CD4-positive, alpha-beta memory T cell (primary cell): ENCODE measurements at regions not wholly inside any gene's neighbourhood (a gene's known extent, or its start where the extent isn't known, plus 50 kb on each side); places are given as distances from the start of the nearest gene placed in this dataset.

Experiments
- CTCF ChIA-PET: fragments of 350-600 bp; sonication (Branson Sonifier 250); formaldehyde crosslinking; loops from one replicate; lab custom pipeline; 2021; ENCODE audit warnings: inconsistent platforms; ENCODE audit not compliant: partially characterized antibody; lab: Charles Lee
- POLR2A ChIA-PET: fragments of 350-600 bp; sonication (Branson Sonifier 250); formaldehyde crosslinking; loops from one replicate; lab custom pipeline; 2021; ENCODE audit not compliant: partially characterized antibody; lab: Charles Lee
- DNase-seq, 5 donors: peaks; one replicate each; pipeline versions ENCODE4 v3.0.0 to v3.0.0-alpha.2; 2020 to 2022; ENCODE audit warnings: mixed read lengths in 1 of 5
- H3K27ac ChIP-seq: one replicate; pipeline ENCODE4 v1.7.0; 2013; ENCODE audit warnings: low read depth, low read length
- H3K27me3 ChIP-seq: 2 replicates; pipeline ENCODE4 v1.7.0; 2013; ENCODE audit warnings: mild to moderate bottlenecking, low read length, moderate library complexity; ENCODE audit not compliant: insufficient read depth
- H3K36me3 ChIP-seq: 2 replicates; pipeline ENCODE4 v1.7.0; 2013; ENCODE audit warnings: mild to moderate bottlenecking, low read length, moderate library complexity; ENCODE audit not compliant: insufficient read depth
- H3K4me1 ChIP-seq: 2 replicates; pipeline ENCODE4 v1.7.0; 2013; ENCODE audit warnings: mild to moderate bottlenecking, low read length, moderate library complexity; ENCODE audit not compliant: insufficient read depth
- H3K4me3 ChIP-seq, 2 donors: one replicate each; pipeline ENCODE4 v1.7.0; 2013; ENCODE audit warnings: low read length in 2 of 2, mild to moderate bottlenecking in 1 of 2
- H3K9me3 ChIP-seq, 2 donors: one replicate each; pipeline ENCODE4 v1.7.0; 2013; ENCODE audit warnings: low read length in 2 of 2, control low read depth in 1 of 2; ENCODE audit not compliant: control insufficient read depth in 1 of 2
- H3K27ac Mint-ChIP-seq, 7 donors: one replicate each; pipeline ENCODE4 v1.8.0; 2020 to 2021; ENCODE audit warnings: mixed read lengths in 7 of 7, mild to moderate bottlenecking in 6 of 7, inconsistent platforms in 3 of 7, moderate library complexity in 3 of 7
- H3K27me3 Mint-ChIP-seq, 2 donors: one replicate each; pipeline ENCODE4 v1.8.0; 2020 to 2021; ENCODE audit warnings: mixed read lengths in 2 of 2
- H3K36me3 Mint-ChIP-seq, 2 donors: one replicate each; pipeline ENCODE4 v1.8.0; 2020 to 2021; ENCODE audit warnings: mixed read lengths in 2 of 2, inconsistent platforms in 1 of 2, mild to moderate bottlenecking in 1 of 2
- H3K4me1 Mint-ChIP-seq, 4 donors: one replicate each; pipeline ENCODE4 v1.8.0; 2020 to 2021; ENCODE audit warnings: mixed read lengths in 4 of 4, mild to moderate bottlenecking in 1 of 4
- H3K4me3 Mint-ChIP-seq, 8 donors: one replicate each; pipeline ENCODE4 v1.8.0; 2020 to 2021; ENCODE audit warnings: mixed read lengths in 8 of 8, mild to moderate bottlenecking in 7 of 8, moderate library complexity in 6 of 8, inconsistent platforms in 3 of 8
- H3K9me3 Mint-ChIP-seq, 8 donors: one replicate each; pipeline ENCODE4 v1.8.0; 2020 to 2021; ENCODE audit warnings: mixed read lengths in 8 of 8, mild to moderate bottlenecking in 5 of 8, inconsistent platforms in 3 of 8, moderate library complexity in 1 of 8
- intact Hi-C: fragments of 100-400 bp; cut with micrococcal nuclease; formaldehyde crosslinking; loops from one replicate; pipeline ENCODE4 v1.15.1; 2023

DNA sequence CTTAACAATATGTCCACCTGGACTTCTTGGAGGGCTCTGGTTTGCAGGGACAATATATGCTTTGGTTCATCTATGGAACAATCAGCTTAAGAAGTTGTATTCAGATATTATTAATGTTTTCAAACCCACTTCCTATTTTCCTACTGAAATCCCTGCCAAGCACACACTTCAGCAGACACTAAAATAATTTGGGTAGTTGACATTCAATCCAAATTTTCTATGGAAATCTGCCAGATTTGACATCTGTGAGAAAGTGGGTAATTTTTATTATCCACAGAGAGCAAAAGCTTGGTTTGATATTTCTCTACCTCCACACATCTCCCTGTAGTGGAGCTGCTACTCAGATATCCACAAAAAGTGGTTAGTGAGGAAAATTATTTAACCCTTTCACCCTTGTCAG lies 378.8 kb upstream of the SOX5 start:
- peaks cover 0 to 7% (median 3%) of the 10 kb centered on the region in 8 donors for H3K9me3 Mint-ChIP-seq
- H3K9me3 ChIP-seq: no peaks in the 10 kb centered on the region
- H3K27me3 Mint-ChIP-seq: no peaks in the 10 kb centered on the region
- DNase-seq: no peak
- no peaks in the 10 kb centered on the region for H3K36me3 Mint-ChIP-seq
- no peak overlapping the region for H3K27ac ChIP-seq
- no peaks in the 10 kb centered on the region for H3K36me3 ChIP-seq
- no peak overlapping the region for H3K4me3 ChIP-seq
- no peak overlapping the region for H3K4me3 Mint-ChIP-seq
- ChIA-PET POLR2A (no interaction called here), CTCF (no interaction called here)
- H3K27ac Mint-ChIP-seq: no peak overlapping the region
- H3K4me1 ChIP-seq: no peaks in the 10 kb centered on the region
- H3K4me1 Mint-ChIP-seq: no peaks in the 10 kb centered on the region
- H3K27me3 ChIP-seq: no peaks in the 10 kb centered on the region
- intact Hi-C loops: no loop called here

DNA sequence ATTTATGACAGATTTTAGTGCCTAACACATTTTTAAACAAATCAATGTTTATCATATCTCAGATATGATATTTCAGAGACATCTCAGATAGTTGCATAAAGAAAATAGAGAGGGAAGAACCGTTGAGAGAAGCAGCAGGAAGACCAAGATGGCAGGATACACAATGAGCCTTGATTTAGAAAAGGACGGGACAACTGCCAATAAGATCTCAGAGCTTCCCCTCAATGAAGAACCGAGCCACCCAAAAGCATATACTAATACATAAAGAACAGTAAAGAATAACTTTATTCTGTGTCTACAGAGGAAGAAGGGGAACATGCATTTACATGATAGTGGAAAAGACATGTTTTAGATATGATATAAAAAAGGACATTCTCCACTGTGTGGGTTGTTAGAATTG lies 375.9 kb upstream of the SOX5 start:
- H3K27ac ChIP-seq: no peak overlapping the region
- no peak overlapping the region for H3K4me3 ChIP-seq
- H3K4me1 Mint-ChIP-seq: no peaks in the 10 kb centered on the region
- H3K4me3 Mint-ChIP-seq: no peak overlapping the region
- no peaks in the 10 kb centered on the region for H3K27me3 ChIP-seq
- no peaks in the 10 kb centered on the region for H3K27me3 Mint-ChIP-seq
- no peaks in the 10 kb centered on the region for H3K4me1 ChIP-seq
- H3K9me3 ChIP-seq: no peaks in the 10 kb centered on the region
- H3K9me3 Mint-ChIP-seq: peaks cover 0 to 7% (median 2%) of the 10 kb centered on the region in 8 donors
- H3K27ac Mint-ChIP-seq: no peak overlapping the region
- no peaks in the 10 kb centered on the region for H3K36me3 Mint-ChIP-seq
- ChIA-PET CTCF (no interaction called here), POLR2A (no interaction called here)
- no peaks in the 10 kb centered on the region for H3K36me3 ChIP-seq
- no peak for DNase-seq
- intact Hi-C loops: no loop called here

DNA sequence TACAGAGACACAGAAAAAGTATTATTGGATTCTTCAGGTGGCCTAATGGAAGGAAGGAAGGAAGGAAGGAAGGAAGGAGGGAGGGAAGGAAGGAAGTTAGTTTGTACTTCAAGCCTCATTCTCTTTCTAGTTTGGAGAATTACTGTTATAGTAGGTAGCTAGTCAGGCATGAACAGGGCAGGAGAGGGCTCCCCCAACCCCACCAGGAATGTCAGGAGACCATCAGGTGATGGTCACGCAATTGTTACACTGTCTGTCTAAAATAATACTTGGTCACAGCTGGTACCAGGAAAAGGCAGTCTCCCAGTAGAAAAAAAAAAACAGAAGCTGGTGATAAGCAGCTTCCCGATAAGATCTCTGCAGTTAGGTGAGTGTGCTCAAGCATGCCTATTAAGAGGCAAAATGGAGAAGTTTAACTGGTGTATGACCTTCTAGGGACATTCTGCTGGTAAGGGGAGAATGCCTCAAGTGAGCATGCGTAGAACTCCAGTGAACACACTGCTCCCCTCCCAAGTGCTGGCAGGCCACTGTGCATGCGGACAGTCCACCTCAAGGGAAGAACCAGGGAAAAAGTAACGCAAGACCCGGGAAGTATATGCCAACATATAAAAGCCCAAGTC lies 358.4 kb upstream of the SOX5 start:
- Histone ChIP-seq H3K4me1 (no peaks in the 10 kb centered on the region), H3K27me3 (no peaks in the 10 kb centered on the region), H3K9me3 (no peaks in the 10 kb centered on the region), H3K27ac (no peak overlapping the region), H3K36me3 (no peaks in the 10 kb centered on the region), H3K4me3 (no peak overlapping the region)
- CTCF ChIA-PET: no interaction called here
- no peak for DNase-seq
- no peaks in the 10 kb centered on the region for H3K27me3 Mint-ChIP-seq
- POLR2A ChIA-PET: no interaction called here
- no peak overlapping the region for H3K27ac Mint-ChIP-seq
- H3K4me1 Mint-ChIP-seq: no peaks in the 10 kb centered on the region
- intact Hi-C loops: no loop called here
- H3K36me3 Mint-ChIP-seq: no peaks in the 10 kb centered on the region
- no peak overlapping the region for H3K4me3 Mint-ChIP-seq
- peaks cover 0 to 3% (median 1%) of the 10 kb centered on the region in 8 donors for H3K9me3 Mint-ChIP-seq

DNA sequence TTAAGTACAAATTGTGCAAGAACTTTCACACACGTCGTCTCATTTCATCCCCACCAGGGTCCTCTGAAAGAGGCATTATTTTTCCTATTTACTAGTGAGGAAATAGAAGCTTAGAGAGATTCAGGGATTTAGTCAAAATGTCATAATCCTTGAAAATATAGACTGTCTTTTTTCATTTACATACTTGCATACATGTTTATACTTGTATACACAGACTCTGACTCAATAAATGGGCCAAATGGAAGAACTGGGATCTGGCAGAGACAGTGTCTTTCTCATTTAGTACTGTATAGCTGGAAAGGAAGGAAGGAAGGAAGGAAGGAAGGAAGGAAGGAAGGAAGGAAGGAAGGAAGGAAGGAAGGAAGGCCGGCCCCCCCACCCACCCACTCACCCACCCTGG lies 357.7 kb upstream of the SOX5 start:
- H3K4me1 Mint-ChIP-seq: no peaks in the 10 kb centered on the region
- peaks cover 0 to 3% (median 1%) of the 10 kb centered on the region in 8 donors for H3K9me3 Mint-ChIP-seq
- H3K27me3 ChIP-seq: no peaks in the 10 kb centered on the region
- H3K36me3 Mint-ChIP-seq: no peaks in the 10 kb centered on the region
- no peak overlapping the region for H3K4me3 ChIP-seq
- no peaks in the 10 kb centered on the region for H3K9me3 ChIP-seq
- CTCF ChIA-PET: no interaction called here
- H3K4me3 Mint-ChIP-seq: no peak overlapping the region
- no peaks in the 10 kb centered on the region for H3K36me3 ChIP-seq
- POLR2A ChIA-PET: no interaction called here
- no peak overlapping the region for H3K27ac ChIP-seq
- no peak for DNase-seq
- H3K4me1 ChIP-seq: no peaks in the 10 kb centered on the region
- intact Hi-C loops: no loop called here
- no peaks in the 10 kb centered on the region for H3K27me3 Mint-ChIP-seq
- H3K27ac Mint-ChIP-seq: no peak overlapping the region

DNA sequence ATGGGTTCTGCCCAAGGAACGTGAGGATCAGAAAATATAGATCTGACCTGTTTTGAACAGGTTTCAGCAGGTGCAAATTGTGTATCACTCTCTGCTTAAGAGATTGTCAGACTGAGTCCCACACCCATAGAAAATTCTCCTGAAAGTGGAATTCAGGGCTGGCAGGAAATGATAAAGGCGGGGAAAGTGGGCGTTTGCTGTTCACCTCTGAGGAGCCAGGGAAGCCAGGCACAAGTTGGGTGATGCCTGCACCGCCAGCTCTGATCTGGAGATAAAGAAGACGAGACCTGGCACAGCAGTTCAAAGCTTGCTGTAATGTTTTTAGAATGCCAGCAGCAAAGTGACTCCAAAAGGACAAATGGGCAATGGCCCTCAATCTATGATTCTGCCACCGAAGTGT lies 356.5 kb upstream of the SOX5 start:
- Histone ChIP-seq H3K27ac (no peak overlapping the region), H3K27me3 (no peaks in the 10 kb centered on the region), H3K9me3 (no peaks in the 10 kb centered on the region), H3K4me1 (no peaks in the 10 kb centered on the region), H3K36me3 (no peaks in the 10 kb centered on the region), H3K4me3 (no peak overlapping the region)
- Mint-ChIP-seq H3K9me3 (peaks cover 0 to 3% (median 1%) of the 10 kb centered on the region in 8 donors), H3K36me3 (no peaks in the 10 kb centered on the region), H3K4me3 (no peak overlapping the region), H3K27me3 (no peaks in the 10 kb centered on the region), H3K27ac (no peak overlapping the region), H3K4me1 (no peaks in the 10 kb centered on the region)
- intact Hi-C loops: no loop called here
- DNase-seq: no peak
- POLR2A ChIA-PET: no interaction called here
- CTCF ChIA-PET: no interaction called here

DNA sequence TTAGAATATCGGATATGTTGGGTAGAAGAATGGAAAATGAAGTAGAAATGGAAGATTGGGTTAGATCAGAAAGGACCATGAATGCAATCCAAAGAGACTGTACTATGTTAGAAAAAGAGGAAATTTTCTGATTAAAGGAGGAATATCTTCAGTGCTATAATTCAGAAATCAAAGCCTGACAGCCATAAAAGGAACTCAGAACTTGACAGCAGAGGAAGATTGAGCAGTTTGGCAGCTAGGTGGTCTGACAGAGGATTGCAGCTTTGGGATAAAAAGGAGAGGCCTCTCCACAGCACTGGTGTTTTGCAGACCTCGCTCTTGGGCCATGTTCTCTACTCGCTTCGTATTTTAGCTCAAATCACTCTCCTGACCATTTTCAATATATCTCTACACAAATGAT lies 354.8 kb upstream of the SOX5 start:
- intact Hi-C loops: no loop called here
- H3K27me3 ChIP-seq: no peaks in the 10 kb centered on the region
- H3K27ac Mint-ChIP-seq: no peak overlapping the region
- H3K4me1 ChIP-seq: no peaks in the 10 kb centered on the region
- POLR2A ChIA-PET: no interaction called here
- H3K27me3 Mint-ChIP-seq: no peaks in the 10 kb centered on the region
- CTCF ChIA-PET: no interaction called here
- no peak for DNase-seq
- no peak overlapping the region for H3K4me3 Mint-ChIP-seq
- H3K4me3 ChIP-seq: no peak overlapping the region
- H3K27ac ChIP-seq: no peak overlapping the region
- H3K36me3 ChIP-seq: no peaks in the 10 kb centered on the region
- H3K36me3 Mint-ChIP-seq: no peaks in the 10 kb centered on the region
- H3K4me1 Mint-ChIP-seq: no peaks in the 10 kb centered on the region
- H3K9me3 ChIP-seq: no peaks in the 10 kb centered on the region
- peaks cover 0 to 3% (median 1%) of the 10 kb centered on the region in 8 donors for H3K9me3 Mint-ChIP-seq

DNA sequence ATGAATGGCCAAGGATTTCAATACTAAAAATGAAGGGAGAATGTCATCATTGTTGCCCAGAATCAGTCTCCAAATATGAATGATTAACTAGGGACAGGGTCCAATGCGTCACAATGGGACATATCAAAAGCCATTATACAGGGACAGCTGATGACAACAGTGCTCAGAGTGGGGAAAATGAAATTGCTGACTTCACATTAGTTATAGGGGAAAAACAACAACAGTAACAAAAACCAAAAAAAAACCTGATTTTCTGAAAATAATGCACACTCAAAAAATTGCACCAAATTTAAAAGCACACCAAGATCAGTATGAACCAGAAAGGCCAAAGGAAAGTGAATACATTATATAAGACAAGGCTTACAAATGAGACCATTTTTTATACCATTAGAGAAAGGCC lies 353.2 kb upstream of the SOX5 start:
- no peak overlapping the region for H3K27ac ChIP-seq
- H3K27me3 ChIP-seq: no peaks in the 10 kb centered on the region
- Mint-ChIP-seq H3K9me3 (peaks cover 0 to 4% (median 1%) of the 10 kb centered on the region in 8 donors), H3K36me3 (no peaks in the 10 kb centered on the region), H3K27me3 (no peaks in the 10 kb centered on the region), H3K4me3 (no peak overlapping the region), H3K4me1 (no peaks in the 10 kb centered on the region), H3K27ac (no peak overlapping the region)
- DNase-seq: no peak
- POLR2A ChIA-PET: no interaction called here
- H3K36me3 ChIP-seq: no peaks in the 10 kb centered on the region
- no peaks in the 10 kb centered on the region for H3K4me1 ChIP-seq
- intact Hi-C loops: no loop called here
- no peaks in the 10 kb centered on the region for H3K9me3 ChIP-seq
- H3K4me3 ChIP-seq: no peak overlapping the region
- CTCF ChIA-PET: interaction anchor here (0.5 kb wide), 1 partner anchor 21 kb away, joined by 3 read pairs; no protein-coding TSS in a partner anchor

DNA sequence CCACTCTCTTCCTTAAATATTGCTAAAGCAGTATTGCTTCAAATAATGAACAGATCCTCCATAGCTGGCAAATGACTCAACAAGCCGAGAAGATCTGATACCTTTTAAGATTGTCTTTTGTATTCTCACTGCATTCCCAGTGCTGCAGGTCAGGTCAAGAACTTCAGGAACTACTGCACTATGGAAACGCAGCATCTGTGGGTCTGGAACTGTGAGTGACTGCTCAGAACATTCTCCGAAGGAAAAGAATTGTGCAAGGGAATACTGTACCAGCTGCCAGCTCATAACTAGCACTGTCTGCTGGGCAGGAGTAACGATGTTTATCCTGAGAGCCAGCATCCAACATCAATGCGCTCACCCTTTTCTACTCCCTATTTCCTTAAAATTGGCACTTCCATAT lies 348.0 kb upstream of the SOX5 start:
- Histone ChIP-seq H3K27ac (no peak overlapping the region), H3K27me3 (no peaks in the 10 kb centered on the region), H3K4me1 (no peaks in the 10 kb centered on the region), H3K4me3 (no peak overlapping the region), H3K36me3 (no peaks in the 10 kb centered on the region), H3K9me3 (no peaks in the 10 kb centered on the region)
- Mint-ChIP-seq H3K4me1 (no peaks in the 10 kb centered on the region), H3K27ac (no peak overlapping the region), H3K27me3 (no peaks in the 10 kb centered on the region), H3K4me3 (no peak overlapping the region), H3K36me3 (no peaks in the 10 kb centered on the region), H3K9me3 (peaks cover 0 to 4% (median under 1%) of the 10 kb centered on the region in 8 donors)
- no peak for DNase-seq
- intact Hi-C loops: no loop called here
- ChIA-PET POLR2A (no interaction called here), CTCF (no interaction called here)
